ENCODE measurements at regions not wholly inside any gene's neighbourhood (a gene's known extent, or its start where the extent isn't known, plus 50 kb on each side); places are given as distances from the start of the nearest gene placed in this dataset.
A peak's percentile ranks its signal among the peaks of the same experiment; 100 is the strongest.

- Histone ChIP-seq H3K9me3 (peaks cover 0 to 3% (median 0%) of the 10 kb centered on the region in 4 donors), H3K4me3 (no peak overlapping the region), H3K4me1 (no peaks in the 10 kb centered on the region), H3K27me3 (no peaks in the 10 kb centered on the region), H3K36me3 (no peaks in the 10 kb centered on the region), H3K27ac (no peak overlapping the region)
- TF ChIP-seq CTCF (IDR thresholded peaks at IDR 0.05) (no peak), POLR2A (IDR thresholded peaks at IDR 0.05) (no peak)
- peak in 2 of 3 donors; percentile 30 to 34 for DNase-seq
Measured at GRCh38 chr10:131727560-131727959, 173.2 kb upstream of the PPP2R2D start.

- Histone ChIP-seq H3K27ac (no peak overlapping the region), H3K4me3 (no peak overlapping the region), H3K36me3 (no peaks in the 10 kb centered on the region), H3K4me1 (no peaks in the 10 kb centered on the region), H3K9me3 (no peaks in the 10 kb centered on the region), H3K27me3 (no peaks in the 10 kb centered on the region)
- TF ChIP-seq CTCF (IDR thresholded peaks at IDR 0.05) (no peak), POLR2A (IDR thresholded peaks at IDR 0.05) (no peak)
- DNase-seq: peak in 1 of 3 donors; percentile 23
Measured at GRCh38 chr10:131728286-131729228, 172.3 kb upstream of the PPP2R2D start.

- DNase-seq: peak in 1 of 3 donors; percentile 31
- Histone ChIP-seq H3K4me1 (no peaks in the 10 kb centered on the region), H3K36me3 (no peaks in the 10 kb centered on the region), H3K27ac (no peak overlapping the region), H3K27me3 (no peaks in the 10 kb centered on the region), H3K4me3 (no peak overlapping the region), H3K9me3 (no peaks in the 10 kb centered on the region)
- TF ChIP-seq CTCF (IDR thresholded peaks at IDR 0.05): no peak
- TF ChIP-seq POLR2A (IDR thresholded peaks at IDR 0.05): no peak
Measured at GRCh38 chr10:131729361-131729760, 171.4 kb upstream of the PPP2R2D start.

GRCh38 chr10:131729938-131730660 lies 170.7 kb upstream of the PPP2R2D start:
- Histone ChIP-seq H3K4me1 (no peaks in the 10 kb centered on the region), H3K27ac (no peak overlapping the region), H3K36me3 (no peaks in the 10 kb centered on the region), H3K4me3 (no peak overlapping the region), H3K9me3 (no peaks in the 10 kb centered on the region), H3K27me3 (no peaks in the 10 kb centered on the region)
- DNase-seq: peak in 1 of 3 donors; percentile 26
- TF ChIP-seq POLR2A (IDR thresholded peaks at IDR 0.05) (no peak), CTCF (IDR thresholded peaks at IDR 0.05) (no peak)

GRCh38 chr10:131730771-131731497 lies 169.9 kb upstream of the PPP2R2D start:
- Histone ChIP-seq H3K36me3 (no peaks in the 10 kb centered on the region), H3K27ac (no peak overlapping the region), H3K4me3 (no peak overlapping the region), H3K27me3 (no peaks in the 10 kb centered on the region), H3K4me1 (no peaks in the 10 kb centered on the region), H3K9me3 (no peaks in the 10 kb centered on the region)
- TF ChIP-seq POLR2A (IDR thresholded peaks at IDR 0.05) (no peak), CTCF (IDR thresholded peaks at IDR 0.05) (no peak)
- DNase-seq: peak in 2 of 3 donors; percentile 30 to 32

All from Peyer's patch (tissue), 4 donors.